GM19395 (cell line): ENCODE measurements at regions not wholly inside any gene's neighbourhood (a gene's known extent, or its start where the extent isn't known, plus 50 kb on each side); places are given as distances from the start of the nearest gene placed in this dataset.

Experiments used
- ATAC-seq: cut with Tn5 transposase; IDR thresholded peaks from one replicate; pipeline ENCODE4 v1.9.1; 2021; ENCODE audit warnings: mild to moderate bottlenecking, moderate library complexity; ENCODE audit not compliant: unreplicated experiment

GRCh38 chr7:25926451-25926850 is 225.5 kb upstream of the NFE2L3 start:
- ATAC-seq = no peak

GRCh38 chr7:25926891-25927625 is 224.9 kb upstream of the NFE2L3 start:
- ATAC-seq = no peak

- ATAC-seq = no peak
Measured at GRCh38 chr7:25927626-25927978, 224.4 kb upstream of the NFE2L3 start.

- ATAC-seq = no peak
Measured at GRCh38 chr7:25928549-25929330, 223.3 kb upstream of the NFE2L3 start.

- ATAC-seq = no peak
Measured at GRCh38 chr7:25929448-25929847, 222.6 kb upstream of the NFE2L3 start.

GRCh38 chr7:25930492-25931048 is 221.4 kb upstream of the NFE2L3 start:
- no peak for ATAC-seq

- ATAC-seq = no peak
Measured at GRCh38 chr7:25931156-25931555, 220.8 kb upstream of the NFE2L3 start.

GRCh38 chr7:25933921-25934320 is 218.1 kb upstream of the NFE2L3 start:
- ATAC-seq = no peak

- ATAC-seq = peak; percentile 20
Measured at GRCh38 chr7:25940086-25940906, 211.7 kb upstream of the NFE2L3 start.

GRCh38 chr7:25944777-25945515 is 207.1 kb upstream of the NFE2L3 start:
- no peak for ATAC-seq

- ATAC-seq = no peak
Measured at GRCh38 chr7:25945608-25946007, 206.4 kb upstream of the NFE2L3 start.

- no peak for ATAC-seq
Measured at GRCh38 chr7:25946181-25946580, 205.8 kb upstream of the NFE2L3 start.

- ATAC-seq = no peak
Measured at GRCh38 chr7:25947669-25948516, 204.1 kb upstream of the NFE2L3 start.

- ATAC-seq = peak; percentile 27
Measured at GRCh38 chr7:25949736-25950487, 202.1 kb upstream of the NFE2L3 start.

- ATAC-seq = peak; percentile 83
Measured at GRCh38 chr7:25950488-25951413, 201.2 kb upstream of the NFE2L3 start.

GRCh38 chr7:25951414-25952260 is 200.4 kb upstream of the NFE2L3 start:
- peak; percentile 44 for ATAC-seq
